GM12873 (cell line): ENCODE measurements at regions not wholly inside any gene's neighbourhood (a gene's known extent, or its start where the extent isn't known, plus 50 kb on each side); places are given as distances from the start of the nearest gene placed in this dataset.

Experiments used
- TF ChIP-seq, protein P1 (sequence below): IDR thresholded peaks from 2 replicates; pipeline ENCODE4 v1.5.1; 2012; ENCODE audit warnings: low read depth, mild to moderate bottlenecking, moderate library complexity, low read length, control low read depth; ENCODE audit not compliant: insufficient read depth; ENCODE audit errors: missing control alignments

DNA sequence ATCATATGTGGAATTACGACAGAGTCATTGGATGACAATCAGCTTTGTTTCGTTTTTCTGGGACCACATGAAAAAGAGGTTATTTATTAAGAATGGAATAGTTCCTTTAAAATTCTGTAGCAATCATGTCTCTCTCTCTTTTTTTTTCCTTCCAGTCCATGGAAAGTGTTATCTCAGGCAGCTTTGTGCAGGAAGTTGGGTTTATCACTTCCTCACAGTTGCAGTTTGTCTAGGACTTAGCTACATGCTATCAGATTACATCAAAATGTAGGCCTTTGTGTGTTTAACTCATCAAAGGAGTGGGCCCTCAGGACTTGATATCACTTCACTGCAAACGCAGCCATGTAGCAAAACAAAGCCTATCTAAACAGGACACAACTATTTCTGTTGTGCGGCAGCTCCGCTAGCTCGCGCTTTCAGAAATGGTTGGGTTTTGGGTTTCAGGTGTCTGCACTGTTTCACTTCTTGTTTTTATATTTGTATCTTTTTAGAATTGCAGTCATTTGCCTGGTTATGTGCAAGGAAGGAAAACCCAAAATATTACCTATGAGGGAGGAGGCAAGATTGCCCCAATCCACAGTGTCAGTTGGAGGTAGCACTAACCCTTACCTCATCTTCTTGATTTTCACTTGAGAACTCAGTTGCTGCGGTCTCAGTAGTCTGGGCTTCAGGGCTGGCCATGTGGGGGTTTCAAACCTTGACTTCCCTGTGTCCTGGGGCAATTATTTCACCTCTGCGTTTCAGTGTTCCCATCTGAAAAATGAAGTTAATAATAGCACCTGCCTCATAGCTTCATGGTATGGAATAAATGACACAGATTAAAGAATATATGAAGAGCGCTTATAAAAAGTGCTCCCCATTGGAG, 66.7 kb downstream of the HHEX start:
- TF ChIP-seq, protein P1, sequence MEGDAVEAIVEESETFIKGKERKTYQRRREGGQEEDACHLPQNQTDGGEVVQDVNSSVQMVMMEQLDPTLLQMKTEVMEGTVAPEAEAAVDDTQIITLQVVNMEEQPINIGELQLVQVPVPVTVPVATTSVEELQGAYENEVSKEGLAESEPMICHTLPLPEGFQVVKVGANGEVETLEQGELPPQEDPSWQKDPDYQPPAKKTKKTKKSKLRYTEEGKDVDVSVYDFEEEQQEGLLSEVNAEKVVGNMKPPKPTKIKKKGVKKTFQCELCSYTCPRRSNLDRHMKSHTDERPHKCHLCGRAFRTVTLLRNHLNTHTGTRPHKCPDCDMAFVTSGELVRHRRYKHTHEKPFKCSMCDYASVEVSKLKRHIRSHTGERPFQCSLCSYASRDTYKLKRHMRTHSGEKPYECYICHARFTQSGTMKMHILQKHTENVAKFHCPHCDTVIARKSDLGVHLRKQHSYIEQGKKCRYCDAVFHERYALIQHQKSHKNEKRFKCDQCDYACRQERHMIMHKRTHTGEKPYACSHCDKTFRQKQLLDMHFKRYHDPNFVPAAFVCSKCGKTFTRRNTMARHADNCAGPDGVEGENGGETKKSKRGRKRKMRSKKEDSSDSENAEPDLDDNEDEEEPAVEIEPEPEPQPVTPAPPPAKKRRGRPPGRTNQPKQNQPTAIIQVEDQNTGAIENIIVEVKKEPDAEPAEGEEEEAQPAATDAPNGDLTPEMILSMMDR: no peak

DNA sequence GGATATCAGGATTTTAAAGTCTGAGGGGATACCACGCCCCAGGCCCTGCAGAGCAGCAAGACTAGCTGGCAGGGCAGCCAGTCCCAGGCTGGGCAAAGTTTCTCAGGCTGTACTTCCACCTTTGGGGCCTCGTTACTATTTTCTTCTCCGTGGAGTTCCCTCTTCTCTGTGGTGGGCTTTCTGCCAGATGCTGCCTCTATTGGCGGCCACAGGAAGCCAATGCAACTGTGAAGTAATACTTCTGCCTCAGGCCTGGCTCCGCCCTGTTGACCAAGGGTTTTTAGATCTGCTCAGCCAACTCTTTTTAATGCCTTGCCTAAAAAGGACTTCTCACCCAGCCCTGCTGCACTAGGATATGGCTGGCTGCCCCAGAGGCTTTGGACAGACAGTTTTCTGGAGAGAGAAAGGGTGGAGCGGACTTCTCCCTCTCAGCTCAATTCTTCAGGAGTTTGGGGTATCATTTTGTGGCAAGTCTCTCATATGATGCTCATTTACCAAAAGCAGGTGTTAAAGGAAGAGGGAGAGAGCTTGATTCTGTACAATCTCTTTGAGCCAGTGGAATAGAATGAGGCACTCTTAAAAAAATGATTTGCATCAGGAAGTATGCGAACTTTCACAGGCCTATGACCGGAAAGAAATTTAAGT, 67.4 kb downstream of the HHEX start:
- TF ChIP-seq, protein P1: peak; percentile 38

DNA sequence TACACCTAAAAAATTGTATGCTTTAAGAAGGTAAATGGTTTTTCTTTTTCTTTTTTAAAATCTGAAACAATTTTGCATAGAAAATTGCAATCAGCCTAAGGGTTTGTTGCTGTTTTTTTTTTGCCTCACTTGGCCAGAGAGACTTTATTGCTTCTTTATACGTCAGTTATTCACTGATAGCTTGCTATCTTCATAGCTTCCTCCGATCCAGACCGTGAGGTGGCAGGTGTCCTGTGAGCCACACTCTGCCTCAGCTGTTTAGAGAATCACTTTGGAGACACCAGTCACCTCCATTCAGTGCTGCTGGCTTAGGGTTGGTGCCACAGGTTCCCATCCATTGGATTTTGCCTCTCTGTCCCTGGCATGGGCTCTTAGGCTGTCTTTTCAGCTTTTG, 68.0 kb downstream of the HHEX start:
- TF ChIP-seq, protein P1: no peak

DNA sequence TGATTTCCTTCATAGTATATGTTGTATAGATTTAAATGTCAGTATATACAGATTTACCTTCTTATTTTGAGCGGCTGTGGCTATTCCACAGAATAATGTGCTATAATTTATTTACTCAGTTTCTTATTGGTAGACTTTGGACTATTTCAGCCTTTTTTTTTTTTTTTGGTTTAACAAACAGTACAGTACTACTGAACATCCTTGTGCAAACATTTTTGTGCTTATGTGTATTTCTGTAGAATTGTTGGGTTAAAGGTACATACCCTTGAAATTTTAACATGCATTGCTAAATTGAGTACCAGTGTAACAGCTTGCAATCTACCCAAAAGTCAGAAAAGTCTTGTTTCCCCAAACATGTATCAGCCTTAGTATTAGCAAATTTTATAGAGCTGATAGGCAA, 68.8 kb downstream of the HHEX start:
- TF ChIP-seq, protein P1: no peak

DNA sequence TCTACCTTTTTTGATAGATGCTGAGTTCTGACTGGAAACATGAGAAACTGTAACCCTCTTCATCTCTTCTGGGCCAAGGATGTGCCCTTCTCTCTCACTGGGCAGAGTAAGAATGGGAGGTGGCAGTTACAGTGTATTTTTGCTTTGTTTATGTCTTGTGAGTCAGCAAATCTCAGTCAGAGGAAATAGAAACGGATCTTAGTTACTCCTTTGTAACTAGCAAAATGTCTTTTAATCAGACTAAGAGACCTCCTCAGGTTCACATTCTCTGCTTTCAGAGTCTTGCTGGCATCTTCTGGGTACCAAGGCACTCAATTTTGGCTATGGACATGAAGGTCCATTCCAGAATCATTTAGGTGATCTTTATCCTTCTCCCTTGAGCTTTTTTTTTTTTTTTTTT, 70.9 kb downstream of the HHEX start:
- TF ChIP-seq, protein P1: no peak

DNA sequence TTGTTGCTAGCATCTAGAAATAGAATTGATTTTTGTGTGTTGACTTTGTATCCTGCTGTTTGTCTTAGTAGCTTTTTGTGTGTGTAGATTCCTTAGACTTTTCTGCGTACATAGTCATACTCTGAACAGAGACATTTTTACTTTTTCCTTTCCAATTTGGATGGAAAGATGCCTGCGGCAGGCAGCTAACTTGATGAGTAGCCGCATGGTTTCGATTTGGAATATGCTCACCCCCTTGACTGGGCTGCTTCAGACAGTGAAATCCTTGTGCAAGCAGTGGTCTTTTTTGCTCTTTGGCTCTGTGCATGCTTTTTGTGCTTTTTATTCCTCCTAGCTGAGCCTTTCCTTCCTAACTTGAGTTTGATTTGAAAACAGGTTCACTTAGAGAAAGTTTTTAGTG, 71.8 kb downstream of the HHEX start:
- TF ChIP-seq, protein P1: no peak

DNA sequence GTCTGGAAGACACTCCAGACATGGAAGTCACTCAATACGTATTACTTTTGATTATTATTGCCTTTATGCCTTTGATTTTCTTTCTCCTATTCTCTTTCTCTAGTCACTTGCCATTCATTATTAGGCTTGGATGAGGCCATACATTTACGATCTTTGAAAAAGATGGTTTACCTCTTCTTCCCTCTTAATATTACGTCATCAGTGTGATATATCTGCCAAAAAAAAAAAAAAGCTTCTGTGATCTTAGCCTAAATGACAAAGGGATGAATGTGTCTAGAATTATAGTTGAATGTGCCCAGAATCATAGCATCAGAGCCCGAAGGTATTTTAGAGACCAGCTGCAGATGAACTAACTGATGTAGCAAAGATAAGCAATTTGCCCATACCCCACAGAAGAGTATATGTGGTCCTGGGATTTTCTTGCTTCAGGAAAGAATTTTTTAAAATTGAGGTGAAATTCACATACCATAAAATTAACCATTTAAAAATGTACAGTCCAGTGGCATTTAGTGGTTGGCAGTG, 73.9 kb downstream of the HHEX start:
- TF ChIP-seq, protein P1: no peak
